IMR-90 (cell line): ENCODE measurements at regions not wholly inside any gene's neighbourhood (a gene's known extent, or its start where the extent isn't known, plus 50 kb on each side); places are given as distances from the start of the nearest gene placed in this dataset.

Source experiments
- ATAC-seq: fragments of 200-7000 bp; cut with Tn5 transposase; 2 replicates; pipeline ENCODE4 v1.9.1; 2020; ENCODE audit warnings: low read depth, mild to moderate bottlenecking, moderate library complexity
- BruUV-seq: library from RNA; stranded (reverse); fragments of 400-500 nt; replicated peaks from 2 replicates; lab custom pipeline; 2021; lab: Mats Ljungman, UMichigan
- CTCF ChIA-PET: fragments of 300-600 bp; formaldehyde crosslinking; extraction: SDS; loops from one replicate; lab custom pipeline; 2021; ENCODE audit warnings: antibody characterized with exemption; lab: Yijun Ruan, JAX
- POLR2A ChIA-PET: fragments of 300-600 bp; sonication (Branson Sonifier 250); formaldehyde crosslinking; loops from one replicate; lab custom pipeline; 2022; ENCODE audit warnings: antibody characterized with exemption; ENCODE audit not compliant: unreplicated experiment; lab: Charles Lee
- DNase-seq: peaks from one replicate; pipeline ENCODE4 v3.0.0; 2013
- H2AFZ ChIP-seq: replicated peaks from 2 replicates; pipeline ENCODE3; 2013; ENCODE audit warnings: low read length, mild to moderate bottlenecking; ENCODE audit not compliant: poor library complexity
- H2AK5ac ChIP-seq: 2 replicates; pipeline ENCODE4 v1.6.1; 2013; ENCODE audit warnings: low read depth, low read length, inconsistent platforms
- H2AK9ac ChIP-seq: replicated peaks from 2 replicates; pipeline ENCODE3; 2013; ENCODE audit warnings: mild to moderate bottlenecking, low read depth, low read length, moderate library complexity; ENCODE audit not compliant: poor library complexity
- H2BK120ac ChIP-seq: 2 replicates; pipeline ENCODE4 v1.6.1; 2013; ENCODE audit warnings: low read depth, low read length, inconsistent platforms
- H2BK15ac ChIP-seq: 3 replicates; pipeline ENCODE4 v1.6.1; 2013; ENCODE audit warnings: low read depth, low read length, inconsistent platforms
- H2BK20ac ChIP-seq: 2 replicates; pipeline ENCODE4 v1.6.1; 2013; ENCODE audit warnings: low read depth, mild to moderate bottlenecking, inconsistent platforms, low read length, moderate library complexity
- H2BK5ac ChIP-seq: 2 replicates; pipeline ENCODE4 v1.6.1; 2013; ENCODE audit warnings: mild to moderate bottlenecking, low read depth, low read length, inconsistent platforms; ENCODE audit not compliant: poor library complexity, severe bottlenecking
- H3K14ac ChIP-seq: replicated peaks from 2 replicates; pipeline ENCODE4 v1.6.1; 2013; ENCODE audit warnings: low read depth, low read length, inconsistent platforms
- H3K18ac ChIP-seq: 2 replicates; pipeline ENCODE4 v1.6.1; 2013; ENCODE audit warnings: low read depth, low read length, control low read depth
- H3K23ac ChIP-seq: 2 replicates; pipeline ENCODE4 v1.6.1; 2013; ENCODE audit warnings: low read depth, low read length, inconsistent platforms
- H3K27ac ChIP-seq: 2 replicates; pipeline ENCODE4 v1.5.1; 2013; ENCODE audit warnings: mild to moderate bottlenecking, control low read depth, low read length; ENCODE audit not compliant: insufficient read depth
- H3K27me3 ChIP-seq: 2 replicates; pipeline ENCODE4 v1.6.1; 2013; ENCODE audit warnings: low read length; ENCODE audit not compliant: control insufficient read depth, insufficient read depth
- H3K36me3 ChIP-seq: 2 replicates; pipeline ENCODE4 v1.6.1; 2013; ENCODE audit warnings: low read length, mixed read lengths; ENCODE audit not compliant: control insufficient read depth, insufficient read depth
- H3K4ac ChIP-seq: 2 replicates; pipeline ENCODE4 v1.6.1; 2013; ENCODE audit warnings: low read depth, low read length, inconsistent platforms
- H3K4me1 ChIP-seq: 2 replicates; pipeline ENCODE4 v1.6.1; 2013; ENCODE audit warnings: low read length, mixed read lengths; ENCODE audit not compliant: control insufficient read depth, insufficient read depth
- H3K4me2 ChIP-seq: 2 replicates; pipeline ENCODE4 v1.6.1; 2013; ENCODE audit warnings: low read depth, mild to moderate bottlenecking, control low read depth, low read length, moderate library complexity
- H3K4me3 ChIP-seq: 2 replicates; pipeline ENCODE4 v1.5.1; 2013; ENCODE audit warnings: low read depth, mild to moderate bottlenecking, control low read depth, low read length, moderate library complexity; ENCODE audit not compliant: insufficient read depth
- H3K56ac ChIP-seq: 2 replicates; pipeline ENCODE4 v1.6.1; 2013; ENCODE audit warnings: low read length, inconsistent platforms; ENCODE audit not compliant: insufficient read depth; ENCODE audit errors: extremely low read depth
- H3K79me1 ChIP-seq, 2 experiments: 2 replicates each; pipeline ENCODE4 v1.6.1; 2013; ENCODE audit warnings: low read length in 2 of 2, inconsistent platforms in 1 of 2, low read depth in 1 of 2
- H3K9ac ChIP-seq: 2 replicates; pipeline ENCODE4 v1.6.1; 2013; ENCODE audit warnings: low read depth, low read length, control low read depth
- H3K9me1 ChIP-seq: 2 replicates; pipeline ENCODE4 v1.6.1; 2013; ENCODE audit warnings: low read length, inconsistent platforms; ENCODE audit not compliant: insufficient read depth
- H3K9me3 ChIP-seq: 2 replicates; pipeline ENCODE4 v1.6.1; 2013; ENCODE audit warnings: low read length; ENCODE audit not compliant: control insufficient read depth, insufficient read depth
- H4K20me1 ChIP-seq: 2 replicates; pipeline ENCODE4 v1.6.1; 2013; ENCODE audit warnings: low read length, inconsistent platforms; ENCODE audit not compliant: insufficient read depth
- H4K5ac ChIP-seq: 2 replicates; pipeline ENCODE4 v1.6.1; 2013; ENCODE audit warnings: mild to moderate bottlenecking, low read depth, low read length, control low read depth
- H4K8ac ChIP-seq, 2 experiments: 2 replicates each; pipeline ENCODE4 v1.6.1; 2013; ENCODE audit warnings: low read depth in 2 of 2, low read length in 2 of 2, control low read depth in 1 of 2, inconsistent platforms in 1 of 2
- H4K91ac ChIP-seq: 2 replicates; pipeline ENCODE4 v1.6.1; 2013; ENCODE audit warnings: low read depth, low read length, inconsistent platforms; ENCODE audit not compliant: insufficient read depth
- BHLHE40 ChIP-seq: fragments of 150-350 bp; IDR thresholded peaks from 2 replicates; pipeline ENCODE4 v1.6.1; 2016; ENCODE audit warnings: mild to moderate bottlenecking, low read depth, low read length
- CEBPB ChIP-seq: IDR thresholded peaks from 2 replicates; pipeline ENCODE4 v1.6.1; 2012; ENCODE audit warnings: low read depth, low read length, improper control_type of control experiment
- CHD1 ChIP-seq: IDR thresholded peaks from 2 replicates; pipeline ENCODE4 v1.6.1; 2012; ENCODE audit warnings: low read depth, low read length, improper control_type of control experiment
- FOS ChIP-seq: fragments of 150-350 bp; IDR thresholded peaks from 2 replicates; pipeline ENCODE4 v1.6.1; 2016; ENCODE audit warnings: low read depth, low read length
- MAFK ChIP-seq: IDR thresholded peaks from 2 replicates; pipeline ENCODE4 v1.6.1; 2012; ENCODE audit warnings: low read depth, low read length, improper control_type of control experiment
- MAZ ChIP-seq: IDR thresholded peaks from 2 replicates; pipeline ENCODE4 v1.6.1; 2012; ENCODE audit warnings: low read depth, mild to moderate bottlenecking, low read length, improper control_type of control experiment, moderate library complexity, borderline replicate concordance
- MXI1 ChIP-seq: IDR thresholded peaks from 2 replicates; pipeline ENCODE4 v1.6.1; 2012; ENCODE audit warnings: low read depth, mild to moderate bottlenecking, low read length, moderate library complexity, borderline replicate concordance
- NFE2L2 ChIP-seq: fragments of 150-350 bp; IDR thresholded peaks from 2 replicates; pipeline ENCODE4 v1.6.1; 2016; ENCODE audit warnings: low read depth, mild to moderate bottlenecking, low read length
- POLR2A ChIP-seq: IDR thresholded peaks from 2 replicates; pipeline ENCODE4 v1.6.1; 2012; ENCODE audit warnings: mild to moderate bottlenecking, low read depth, low read length
- RAD21 ChIP-seq: IDR thresholded peaks from 2 replicates; pipeline ENCODE4 v1.6.1; 2012; ENCODE audit warnings: low read length, improper control_type of control experiment
- RCOR1 ChIP-seq: IDR thresholded peaks from 2 replicates; pipeline ENCODE4 v1.6.1; 2012; ENCODE audit warnings: mild to moderate bottlenecking, low read length, improper control_type of control experiment; ENCODE audit not compliant: insufficient replicate concordance
- RFX5 ChIP-seq: IDR thresholded peaks from 2 replicates; pipeline ENCODE4 v1.8.0; 2012; ENCODE audit warnings: low read depth, mild to moderate bottlenecking, low read length, moderate library complexity
- SMC3 ChIP-seq: fragments of 150-350 bp; IDR thresholded peaks from 2 replicates; pipeline ENCODE4 v1.6.1; 2016; ENCODE audit warnings: low read depth, mild to moderate bottlenecking, antibody characterized with exemption, low read length, moderate library complexity
- WGBS, 2 experiments: methylation state at CpG; one replicate each; pipeline versions ENCODE4 v1.1.5 to v1.1.7; 2013; ENCODE audit warnings: missing lambda C conversion rate in 2 of 2; ENCODE audit not compliant: insufficient read length in 1 of 2; ENCODE audit errors: extremely low coverage in 2 of 2; 5-methylcytosine and 5-hydroxymethylcytosine counted together
- dilution Hi-C: fragments of 300-500 bp; cut with HindIII; formaldehyde crosslinking; loops from one replicate; pipeline ENCODE4 v1.14.3; 2018; ENCODE audit warnings: low sequenced_read_pairs; ENCODE audit not compliant: unreplicated experiment
- in situ Hi-C: fragments of 300-500 bp; cut with MboI; formaldehyde crosslinking; loops from 3 replicates; pipeline ENCODE4 v1.14.3; 2019; ENCODE audit warnings: low sequenced_read_pairs, inconsistent platforms, mixed read lengths
- intact Hi-C: fragments of 100-400 bp; cut with micrococcal nuclease; formaldehyde crosslinking; loops from 2 replicates; pipeline ENCODE4 v1.10.0; 2022
- TF ChIP-seq, protein P1 (sequence below): fragments of 150-350 bp; IDR thresholded peaks from 2 replicates; pipeline ENCODE4 v1.6.1; 2017; ENCODE audit warnings: mild to moderate bottlenecking, antibody characterized with exemption, low read length, low read depth
- TF ChIP-seq, protein P2 (sequence below): conservative IDR thresholded peaks from 2 replicates; pipeline ENCODE4 v1.5.1; 2012; ENCODE audit warnings: mild to moderate bottlenecking, low read depth, low read length, improper control_type of control experiment
- TF ChIP-seq, protein P3 (sequence below): fragments of 150-350 bp; IDR thresholded peaks from 2 replicates; pipeline ENCODE4 v1.6.1; 2016; ENCODE audit warnings: low read depth, mild to moderate bottlenecking, low read length, moderate library complexity, borderline replicate concordance

DNA sequence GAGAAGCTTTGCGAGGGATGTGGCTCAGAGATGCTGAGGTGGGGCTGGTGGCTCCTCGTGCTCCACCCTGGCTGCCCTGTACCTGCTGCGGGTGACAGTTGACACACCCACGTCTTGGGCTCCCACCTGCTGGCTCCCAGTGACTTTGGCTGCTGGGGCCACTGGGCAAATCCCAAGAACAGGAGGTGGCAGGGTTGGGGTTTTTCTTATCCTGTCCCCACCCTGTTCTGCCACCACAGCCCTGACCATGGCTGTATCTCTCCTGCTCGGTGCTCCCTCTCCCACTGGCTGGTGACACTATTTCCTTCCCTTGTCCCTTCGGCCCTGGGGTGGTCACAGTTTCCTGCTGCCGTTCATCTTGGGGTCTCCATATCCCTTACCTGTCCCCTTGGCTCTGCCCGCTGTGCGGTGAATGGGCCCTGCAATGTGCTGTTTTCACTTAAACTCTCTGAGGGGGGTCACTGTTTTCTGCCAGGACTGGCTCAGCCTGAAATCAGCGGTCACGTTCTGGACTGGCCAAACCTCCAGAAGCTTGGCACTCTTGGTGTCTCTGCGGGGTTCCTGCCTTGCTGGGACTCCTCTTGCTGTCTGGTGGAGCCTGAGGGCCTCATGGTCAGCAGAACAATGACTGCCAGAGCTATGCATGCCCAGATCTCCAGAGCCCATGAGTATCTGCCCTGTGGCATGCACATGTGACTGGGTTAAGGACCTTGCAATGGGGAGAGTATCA, 144.2 kb downstream of the IRF8 start:
- Histone ChIP-seq H3K9me1 (no peaks in the 10 kb centered on the region; the same call in 1 of the 2 replicates), H4K20me1 (no peaks in the 10 kb centered on the region), H3K36me3 (no peaks in the 10 kb centered on the region), H3K27ac (no peak overlapping the region), H3K9me3 (no peaks in the 10 kb centered on the region), H3K56ac (no peak overlapping the region), H2BK20ac (no peak overlapping the region), H2BK5ac (no peak overlapping the region), H3K14ac (no peak overlapping the region), H3K4me1 (no peaks in the 10 kb centered on the region; the same call in 1 of the 2 replicates), H4K91ac (no peak overlapping the region), H3K4me3 (no peak overlapping the region), H3K4me2 (no peak overlapping the region), H3K23ac (no peak overlapping the region), H2AK5ac (no peak overlapping the region), H2BK120ac (no peak overlapping the region), H2BK15ac (no peak overlapping the region), H2AFZ (no peak overlapping the region), H4K8ac (no peak overlapping the region), H3K79me1 (no peaks in the 10 kb centered on the region), H3K9ac (no peak overlapping the region), H3K27me3 (peaks cover 57% of the 10 kb centered on the region), H2AK9ac (no peak overlapping the region), H3K4ac (no peak overlapping the region), H3K18ac (no peak overlapping the region), H4K5ac (no peak overlapping the region)
- dilution Hi-C loops = no loop called here
- ATAC-seq (no peak), DNase-seq (no peak)
- POLR2A ChIA-PET = no interaction called here
- WGBS, 2 experiments = 88% methylated on average over 10 of the region's 12 CpGs; no CpG with 5 or more reads in 1 of the 2 experiments
- no TSS peak for BruUV-seq
- in situ Hi-C loops = no loop called here
- CTCF ChIA-PET = no interaction called here
- TF ChIP-seq MAZ = no peak
- TF ChIP-seq MAFK = no peak
- TF ChIP-seq FOS = no peak
- no peak for TF ChIP-seq CEBPB
- TF ChIP-seq RFX5 = no peak
- TF ChIP-seq CHD1 = no peak
- no peak for TF ChIP-seq RCOR1
- no peak for TF ChIP-seq MXI1
- TF ChIP-seq, protein P1, sequence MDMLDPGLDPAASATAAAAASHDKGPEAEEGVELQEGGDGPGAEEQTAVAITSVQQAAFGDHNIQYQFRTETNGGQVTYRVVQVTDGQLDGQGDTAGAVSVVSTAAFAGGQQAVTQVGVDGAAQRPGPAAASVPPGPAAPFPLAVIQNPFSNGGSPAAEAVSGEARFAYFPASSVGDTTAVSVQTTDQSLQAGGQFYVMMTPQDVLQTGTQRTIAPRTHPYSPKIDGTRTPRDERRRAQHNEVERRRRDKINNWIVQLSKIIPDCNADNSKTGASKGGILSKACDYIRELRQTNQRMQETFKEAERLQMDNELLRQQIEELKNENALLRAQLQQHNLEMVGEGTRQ = no peak
- TF ChIP-seq, protein P2, sequence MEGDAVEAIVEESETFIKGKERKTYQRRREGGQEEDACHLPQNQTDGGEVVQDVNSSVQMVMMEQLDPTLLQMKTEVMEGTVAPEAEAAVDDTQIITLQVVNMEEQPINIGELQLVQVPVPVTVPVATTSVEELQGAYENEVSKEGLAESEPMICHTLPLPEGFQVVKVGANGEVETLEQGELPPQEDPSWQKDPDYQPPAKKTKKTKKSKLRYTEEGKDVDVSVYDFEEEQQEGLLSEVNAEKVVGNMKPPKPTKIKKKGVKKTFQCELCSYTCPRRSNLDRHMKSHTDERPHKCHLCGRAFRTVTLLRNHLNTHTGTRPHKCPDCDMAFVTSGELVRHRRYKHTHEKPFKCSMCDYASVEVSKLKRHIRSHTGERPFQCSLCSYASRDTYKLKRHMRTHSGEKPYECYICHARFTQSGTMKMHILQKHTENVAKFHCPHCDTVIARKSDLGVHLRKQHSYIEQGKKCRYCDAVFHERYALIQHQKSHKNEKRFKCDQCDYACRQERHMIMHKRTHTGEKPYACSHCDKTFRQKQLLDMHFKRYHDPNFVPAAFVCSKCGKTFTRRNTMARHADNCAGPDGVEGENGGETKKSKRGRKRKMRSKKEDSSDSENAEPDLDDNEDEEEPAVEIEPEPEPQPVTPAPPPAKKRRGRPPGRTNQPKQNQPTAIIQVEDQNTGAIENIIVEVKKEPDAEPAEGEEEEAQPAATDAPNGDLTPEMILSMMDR = no peak
- TF ChIP-seq RAD21 = no peak
- no peak for TF ChIP-seq BHLHE40
- no peak for TF ChIP-seq SMC3
- no peak for TF ChIP-seq POLR2A
- TF ChIP-seq NFE2L2 = no peak
- TF ChIP-seq, protein P3, sequence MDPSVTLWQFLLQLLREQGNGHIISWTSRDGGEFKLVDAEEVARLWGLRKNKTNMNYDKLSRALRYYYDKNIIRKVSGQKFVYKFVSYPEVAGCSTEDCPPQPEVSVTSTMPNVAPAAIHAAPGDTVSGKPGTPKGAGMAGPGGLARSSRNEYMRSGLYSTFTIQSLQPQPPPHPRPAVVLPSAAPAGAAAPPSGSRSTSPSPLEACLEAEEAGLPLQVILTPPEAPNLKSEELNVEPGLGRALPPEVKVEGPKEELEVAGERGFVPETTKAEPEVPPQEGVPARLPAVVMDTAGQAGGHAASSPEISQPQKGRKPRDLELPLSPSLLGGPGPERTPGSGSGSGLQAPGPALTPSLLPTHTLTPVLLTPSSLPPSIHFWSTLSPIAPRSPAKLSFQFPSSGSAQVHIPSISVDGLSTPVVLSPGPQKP = no peak
- intact Hi-C loops = no loop called here
